MM.1S (cell line): ENCODE measurements at regions not wholly inside any gene's neighbourhood (a gene's known extent, or its start where the extent isn't known, plus 50 kb on each side); places are given as distances from the start of the nearest gene placed in this dataset.

Experiments
- EZH2 ChIP-seq: fragments of 300-600 bp; sonication (generic); optimal IDR thresholded peaks from 2 replicates; pipeline ENCODE3; 2017; ENCODE audit warnings: low read depth, mild to moderate bottlenecking, antibody characterized with exemption, low read length, mixed read lengths
- TF ChIP-seq, protein P1 (sequence below): fragments of 300-600 bp; sonication (generic); IDR thresholded peaks from 2 replicates; pipeline ENCODE4 v1.5.1; 2016; ENCODE audit warnings: antibody characterized with exemption, low read length, mixed read lengths

- TF ChIP-seq, protein P1, sequence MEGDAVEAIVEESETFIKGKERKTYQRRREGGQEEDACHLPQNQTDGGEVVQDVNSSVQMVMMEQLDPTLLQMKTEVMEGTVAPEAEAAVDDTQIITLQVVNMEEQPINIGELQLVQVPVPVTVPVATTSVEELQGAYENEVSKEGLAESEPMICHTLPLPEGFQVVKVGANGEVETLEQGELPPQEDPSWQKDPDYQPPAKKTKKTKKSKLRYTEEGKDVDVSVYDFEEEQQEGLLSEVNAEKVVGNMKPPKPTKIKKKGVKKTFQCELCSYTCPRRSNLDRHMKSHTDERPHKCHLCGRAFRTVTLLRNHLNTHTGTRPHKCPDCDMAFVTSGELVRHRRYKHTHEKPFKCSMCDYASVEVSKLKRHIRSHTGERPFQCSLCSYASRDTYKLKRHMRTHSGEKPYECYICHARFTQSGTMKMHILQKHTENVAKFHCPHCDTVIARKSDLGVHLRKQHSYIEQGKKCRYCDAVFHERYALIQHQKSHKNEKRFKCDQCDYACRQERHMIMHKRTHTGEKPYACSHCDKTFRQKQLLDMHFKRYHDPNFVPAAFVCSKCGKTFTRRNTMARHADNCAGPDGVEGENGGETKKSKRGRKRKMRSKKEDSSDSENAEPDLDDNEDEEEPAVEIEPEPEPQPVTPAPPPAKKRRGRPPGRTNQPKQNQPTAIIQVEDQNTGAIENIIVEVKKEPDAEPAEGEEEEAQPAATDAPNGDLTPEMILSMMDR, result no peak
- no peak for TF ChIP-seq EZH2
Observed at GRCh38 chrX:34381241-34381640, 249.1 kb upstream of the FAM47A start.
